Keratinocyte (primary cell): ENCODE measurements at regions not wholly inside any gene's neighbourhood (a gene's known extent, or its start where the extent isn't known, plus 50 kb on each side); places are given as distances from the start of the nearest gene placed in this dataset.
A peak's percentile ranks its signal among the peaks of the same experiment; 100 is the strongest.

Experiments used
- DNase-seq: peaks from one replicate; pipeline ENCODE4 v3.0.0-alpha.2; 2011; ENCODE audit warnings: low read depth, missing footprints, low spot score
- FAIRE-seq: peaks from 2 replicates; lab custom pipeline; 2011; peaks lifted over from hg19 to GRCh38; lab: Jason Lieb, UNC
- H2AFZ ChIP-seq: 2 replicates; pipeline ENCODE4 v1.6.0; 2012; ENCODE audit warnings: low read length, control low read depth, inconsistent platforms; ENCODE audit not compliant: control insufficient read depth
- H3K27ac ChIP-seq: 2 replicates; pipeline ENCODE4 v1.5.1; 2011; ENCODE audit warnings: low read length; ENCODE audit not compliant: control insufficient read depth, insufficient read depth
- H3K27me3 ChIP-seq: 3 replicates; pipeline ENCODE4 v1.6.0; 2011; ENCODE audit warnings: low read length; ENCODE audit not compliant: control insufficient read depth, insufficient read depth; ENCODE audit errors: extremely low read depth
- H3K36me3 ChIP-seq, 2 experiments: 2 replicates in 1 of 2; 3 replicates in 1 of 2; pipeline ENCODE4 v1.5.1; 2011; ENCODE audit warnings: low read length in 2 of 2, mild to moderate bottlenecking in 1 of 2; ENCODE audit not compliant: control insufficient read depth in 2 of 2, insufficient read depth in 2 of 2; ENCODE audit errors: extremely low read depth in 1 of 2
- H3K4me1 ChIP-seq: 3 replicates; pipeline ENCODE4 v1.5.1; 2011; ENCODE audit warnings: low read length; ENCODE audit not compliant: control insufficient read depth, insufficient read depth; ENCODE audit errors: extremely low read depth
- H3K4me2 ChIP-seq: 3 replicates; pipeline ENCODE4 v1.6.0; 2011; ENCODE audit warnings: low read depth, low read length; ENCODE audit not compliant: control insufficient read depth, insufficient read depth; ENCODE audit errors: extremely low read depth
- H3K4me3 ChIP-seq, 3 experiments: fragments of 200-600 bp in 1 of 3; sonication (generic) in 1 of 3; 2 replicates in 2 of 3; 3 replicates in 1 of 3; pipeline ENCODE4 v1.5.1; 2011 to 2016; ENCODE audit warnings: low read length in 3 of 3, mild to moderate bottlenecking in 3 of 3, control low read depth in 2 of 3, inconsistent platforms in 1 of 3, low read depth in 1 of 3, mixed read lengths in 1 of 3, mixed run types in 1 of 3, moderate library complexity in 1 of 3; ENCODE audit not compliant: control insufficient read depth in 2 of 3, insufficient read depth in 2 of 3; ENCODE audit errors: extremely low read depth in 1 of 3
- H3K79me2 ChIP-seq: 2 replicates; pipeline ENCODE4 v1.6.0; 2012; ENCODE audit warnings: low read length; ENCODE audit not compliant: control insufficient read depth, insufficient read depth
- H3K9ac ChIP-seq: 3 replicates; pipeline ENCODE4 v1.6.0; 2011; ENCODE audit warnings: low read length; ENCODE audit not compliant: control insufficient read depth, insufficient read depth; ENCODE audit errors: extremely low read depth
- H3K9me1 ChIP-seq: 3 replicates; pipeline ENCODE4 v1.6.0; 2011; ENCODE audit warnings: low read length; ENCODE audit not compliant: control insufficient read depth, insufficient read depth; ENCODE audit errors: extremely low read depth
- H3K9me3 ChIP-seq: 2 replicates; pipeline ENCODE4 v1.5.1; 2012; ENCODE audit warnings: low read depth, low read length; ENCODE audit not compliant: control insufficient read depth
- H4K20me1 ChIP-seq: 3 replicates; pipeline ENCODE4 v1.6.0; 2011; ENCODE audit warnings: low read length; ENCODE audit not compliant: control insufficient read depth, insufficient read depth; ENCODE audit errors: extremely low read depth
- CTCF ChIP-seq, 3 experiments: IDR thresholded peaks in 1 of 3; conservative IDR thresholded peaks in 1 of 3; optimal IDR thresholded peaks in 1 of 3; 2 replicates in 2 of 3; 3 replicates in 1 of 3; pipeline versions ENCODE3 to v1.5.1; 2011; ENCODE audit warnings: low read length in 3 of 3, mild to moderate bottlenecking in 3 of 3, moderate library complexity in 2 of 3, control low read depth in 1 of 3, inconsistent platforms in 1 of 3; ENCODE audit not compliant: insufficient read depth in 2 of 3; ENCODE audit errors: extremely low read depth in 1 of 3
- EZH2 ChIP-seq: IDR thresholded peaks from one replicate; pipeline ENCODE4 v1.6.1; 2012; ENCODE audit warnings: inconsistent platforms, mild to moderate bottlenecking, low read length, moderate library complexity
- dilution Hi-C: fragments of 300-500 bp; cut with MboI; formaldehyde crosslinking; loops from one replicate; pipeline ENCODE4 v1.7.0; 2020; ENCODE audit warnings: low sequenced_read_pairs; ENCODE audit not compliant: extremely low pct_ligation_motif_present

- Histone ChIP-seq H3K4me2 (peak overlapping the region; percentile 86), H3K4me3 (peak overlapping the region in 1 of 3 experiments; percentile 13), H3K9me1 (no peaks in the 10 kb centered on the region), H3K4me1 (peaks cover 40% of the 10 kb centered on the region), H3K79me2 (no peaks in the 10 kb centered on the region), H4K20me1 (no peaks in the 10 kb centered on the region), H3K9me3 (no peaks in the 10 kb centered on the region), H2AFZ (peak overlapping the region; percentile 14), H3K27me3 (no peaks in the 10 kb centered on the region), H3K36me3 (no peaks in the 10 kb centered on the region), H3K27ac (peak overlapping the region; percentile 79), H3K9ac (peak overlapping the region; percentile 75)
- FAIRE-seq (peak; percentile 95), DNase-seq (peak; percentile 90)
- TF ChIP-seq EZH2: no peak
- TF ChIP-seq CTCF (optimal IDR thresholded peaks at IDR 0.05 in 1 of 3, IDR thresholded peaks at IDR 0.05 in 1 of 3, conservative IDR thresholded peaks at IDR 0.05 in 1 of 3; ENCODE audit: extremely low read depth in 1 of 3, insufficient read depth in 2 of 3, low read length in 3 of 3): peak in 2 of 3 experiments; percentile 46 to 53
- dilution Hi-C loops: no loop called here
Measured at GRCh38 chr10:3486346-3487065, 298.5 kb downstream of the KLF6 start.

- no peaks in the 10 kb centered on the region for H3K36me3 ChIP-seq
- no peaks in the 10 kb centered on the region for H4K20me1 ChIP-seq
- peaks cover 41% of the 10 kb centered on the region for H3K4me1 ChIP-seq
- H3K27ac ChIP-seq: peak overlapping the region; percentile 34
- no peak overlapping the region for H3K4me2 ChIP-seq
- no peak overlapping the region for H3K4me3 ChIP-seq
- TF ChIP-seq CTCF (optimal IDR thresholded peaks at IDR 0.05 in 1 of 3, IDR thresholded peaks at IDR 0.05 in 1 of 3, conservative IDR thresholded peaks at IDR 0.05 in 1 of 3; ENCODE audit: extremely low read depth in 1 of 3, insufficient read depth in 2 of 3, low read length in 3 of 3) (no peak), EZH2 (no peak)
- peak overlapping the region; percentile 39 for H2AFZ ChIP-seq
- H3K79me2 ChIP-seq: no peaks in the 10 kb centered on the region
- H3K9me1 ChIP-seq: no peaks in the 10 kb centered on the region
- FAIRE-seq (peak; percentile 9), DNase-seq (no peak)
- H3K9ac ChIP-seq: no peak overlapping the region
- dilution Hi-C loops: no loop called here
- no peaks in the 10 kb centered on the region for H3K27me3 ChIP-seq
- no peaks in the 10 kb centered on the region for H3K9me3 ChIP-seq
Measured at GRCh38 chr10:3485057-3485686, 299.8 kb downstream of the KLF6 start.
